GM23338 (cell line): ENCODE measurements at regions not wholly inside any gene's neighbourhood (a gene's known extent, or its start where the extent isn't known, plus 50 kb on each side); places are given as distances from the start of the nearest gene placed in this dataset.
"Not testable (repeated sequence)": the region's sequence is repeated elsewhere in the genome, so short reads cannot be mapped to it uniquely, and the experiment has no call there.

Experiments
- ATAC-seq: fragments of 200-7000 bp; cut with Tn5 transposase; 3 replicates; pipeline ENCODE4 v1.9.1; 2020
- DNase-seq: peaks from one replicate; pipeline ENCODE4 v3.0.0-alpha.2; 2015; ENCODE audit warnings: low spot score
- H2AFZ ChIP-seq: fragments of 200-600 bp; sonication (generic); 2 replicates; pipeline ENCODE4 v1.8.0; 2016; ENCODE audit warnings: antibody characterized with exemption, mild to moderate bottlenecking, moderate library complexity
- H3F3A ChIP-seq: fragments of 200-600 bp; sonication (generic); replicated peaks from 2 replicates; pipeline ENCODE4 v1.8.0; 2017; ENCODE audit warnings: antibody characterized with exemption, mixed run types, low read depth
- H3K27ac ChIP-seq: fragments of 200-600 bp; sonication (generic); 2 replicates; pipeline ENCODE4 v1.6.1; 2016; ENCODE audit warnings: low read depth
- H3K27me3 ChIP-seq: fragments of 200-600 bp; sonication (generic); 2 replicates; pipeline ENCODE4 v1.8.0; 2016; ENCODE audit warnings: mild to moderate bottlenecking, mixed run types, moderate library complexity; ENCODE audit not compliant: insufficient read depth
- H3K36me3 ChIP-seq: fragments of 200-600 bp; sonication (generic); 2 replicates; pipeline ENCODE4 v1.8.0; 2016; ENCODE audit warnings: mild to moderate bottlenecking; ENCODE audit not compliant: insufficient read depth
- H3K4me1 ChIP-seq: fragments of 200-600 bp; sonication (generic); 2 replicates; pipeline ENCODE4 v1.8.0; 2016; ENCODE audit warnings: mild to moderate bottlenecking, moderate library complexity; ENCODE audit not compliant: insufficient read depth
- H3K4me2 ChIP-seq: fragments of 200-600 bp; sonication (generic); 2 replicates; pipeline ENCODE4 v1.7.1; 2017; ENCODE audit warnings: mixed run types
- H3K4me3 ChIP-seq: fragments of 200-600 bp; sonication (generic); 2 replicates; pipeline ENCODE4 v1.6.1; 2016; ENCODE audit warnings: mixed run types
- H3K79me2 ChIP-seq: fragments of 200-600 bp; sonication (generic); replicated peaks from 2 replicates; pipeline ENCODE4 v1.8.0; 2017; ENCODE audit warnings: mild to moderate bottlenecking; ENCODE audit not compliant: insufficient read depth
- H3K9me2 ChIP-seq: fragments of 200-600 bp; sonication (generic); 2 replicates; pipeline ENCODE4 v1.8.0; 2017; ENCODE audit not compliant: insufficient read depth
- H4K20me1 ChIP-seq: fragments of 200-600 bp; sonication (generic); replicated peaks from 2 replicates; pipeline ENCODE4 v1.8.0; 2017; ENCODE audit warnings: mild to moderate bottlenecking; ENCODE audit not compliant: insufficient read depth
- H3K27ac Mint-ChIP-seq: 2 replicates; pipeline ENCODE4 v1.8.0; 2020; ENCODE audit warnings: inconsistent platforms, mild to moderate bottlenecking, moderate library complexity, mixed read lengths
- H3K27me3 Mint-ChIP-seq: 3 replicates; pipeline ENCODE4 v1.8.0; 2022; ENCODE audit warnings: low read depth, mild to moderate bottlenecking, moderate library complexity, mixed read lengths, inconsistent platforms; ENCODE audit not compliant: insufficient read depth, poor library complexity
- H3K36me3 Mint-ChIP-seq: 3 replicates; pipeline ENCODE4 v1.8.0; 2021; ENCODE audit warnings: low read depth, mild to moderate bottlenecking, inconsistent platforms, moderate library complexity, mixed read lengths
- H3K4me1 Mint-ChIP-seq: 3 replicates; pipeline ENCODE4 v1.8.0; 2020; ENCODE audit warnings: mild to moderate bottlenecking, inconsistent platforms, mixed read lengths
- H3K4me3 Mint-ChIP-seq: 3 replicates; pipeline ENCODE4 v1.8.0; 2021; ENCODE audit warnings: moderate library complexity, mild to moderate bottlenecking, inconsistent platforms, mixed read lengths
- H3K9me3 Mint-ChIP-seq: 3 replicates; pipeline ENCODE4 v1.8.0; 2020; ENCODE audit warnings: moderate library complexity, mild to moderate bottlenecking, inconsistent platforms, mixed read lengths
- ETS1 ChIP-seq: IDR thresholded peaks from 2 replicates; pipeline ENCODE4 v1.6.1; 2016; ENCODE audit warnings: antibody characterized with exemption
- EZH2 ChIP-seq: fragments of 200-600 bp; sonication (generic); IDR thresholded peaks from one replicate; pipeline ENCODE4 v1.8.0; 2017; ENCODE audit warnings: antibody characterized with exemption, mild to moderate bottlenecking, low read depth; ENCODE audit not compliant: unreplicated experiment
- EZH2phosphoT487 ChIP-seq: fragments of 200-600 bp; sonication (generic); IDR thresholded peaks from one replicate; pipeline ENCODE4 v1.8.1; 2018; ENCODE audit warnings: antibody characterized with exemption; ENCODE audit not compliant: unreplicated experiment
- TF ChIP-seq, protein P1 (sequence below): fragments of 250-450 bp; sonication (Bioruptor Pico); IDR thresholded peaks from 2 replicates; pipeline ENCODE4 v1.5.0; 2020; ENCODE audit warnings: mild to moderate bottlenecking, moderate library complexity

DNA sequence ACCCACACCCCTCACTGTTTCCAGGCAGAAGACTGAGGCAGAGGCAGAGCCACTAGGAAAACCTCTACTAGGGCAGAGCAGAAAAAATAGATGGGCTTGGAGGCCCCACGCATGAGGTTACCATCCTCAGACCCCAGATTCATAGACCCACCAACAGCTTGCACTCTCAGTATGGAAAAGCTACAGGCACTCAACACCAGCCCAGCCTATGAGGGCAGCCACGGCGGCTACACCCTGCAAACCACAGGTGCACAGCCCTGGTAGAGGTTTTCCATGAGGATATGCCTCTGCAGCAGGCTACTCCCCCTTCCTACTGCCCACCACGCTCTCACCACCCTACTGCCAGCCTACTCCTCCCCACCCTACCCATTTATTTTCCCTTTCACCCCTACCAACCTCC lies 235.1 kb downstream of the CWH43 start (continued):
- TF ChIP-seq, protein P1, sequence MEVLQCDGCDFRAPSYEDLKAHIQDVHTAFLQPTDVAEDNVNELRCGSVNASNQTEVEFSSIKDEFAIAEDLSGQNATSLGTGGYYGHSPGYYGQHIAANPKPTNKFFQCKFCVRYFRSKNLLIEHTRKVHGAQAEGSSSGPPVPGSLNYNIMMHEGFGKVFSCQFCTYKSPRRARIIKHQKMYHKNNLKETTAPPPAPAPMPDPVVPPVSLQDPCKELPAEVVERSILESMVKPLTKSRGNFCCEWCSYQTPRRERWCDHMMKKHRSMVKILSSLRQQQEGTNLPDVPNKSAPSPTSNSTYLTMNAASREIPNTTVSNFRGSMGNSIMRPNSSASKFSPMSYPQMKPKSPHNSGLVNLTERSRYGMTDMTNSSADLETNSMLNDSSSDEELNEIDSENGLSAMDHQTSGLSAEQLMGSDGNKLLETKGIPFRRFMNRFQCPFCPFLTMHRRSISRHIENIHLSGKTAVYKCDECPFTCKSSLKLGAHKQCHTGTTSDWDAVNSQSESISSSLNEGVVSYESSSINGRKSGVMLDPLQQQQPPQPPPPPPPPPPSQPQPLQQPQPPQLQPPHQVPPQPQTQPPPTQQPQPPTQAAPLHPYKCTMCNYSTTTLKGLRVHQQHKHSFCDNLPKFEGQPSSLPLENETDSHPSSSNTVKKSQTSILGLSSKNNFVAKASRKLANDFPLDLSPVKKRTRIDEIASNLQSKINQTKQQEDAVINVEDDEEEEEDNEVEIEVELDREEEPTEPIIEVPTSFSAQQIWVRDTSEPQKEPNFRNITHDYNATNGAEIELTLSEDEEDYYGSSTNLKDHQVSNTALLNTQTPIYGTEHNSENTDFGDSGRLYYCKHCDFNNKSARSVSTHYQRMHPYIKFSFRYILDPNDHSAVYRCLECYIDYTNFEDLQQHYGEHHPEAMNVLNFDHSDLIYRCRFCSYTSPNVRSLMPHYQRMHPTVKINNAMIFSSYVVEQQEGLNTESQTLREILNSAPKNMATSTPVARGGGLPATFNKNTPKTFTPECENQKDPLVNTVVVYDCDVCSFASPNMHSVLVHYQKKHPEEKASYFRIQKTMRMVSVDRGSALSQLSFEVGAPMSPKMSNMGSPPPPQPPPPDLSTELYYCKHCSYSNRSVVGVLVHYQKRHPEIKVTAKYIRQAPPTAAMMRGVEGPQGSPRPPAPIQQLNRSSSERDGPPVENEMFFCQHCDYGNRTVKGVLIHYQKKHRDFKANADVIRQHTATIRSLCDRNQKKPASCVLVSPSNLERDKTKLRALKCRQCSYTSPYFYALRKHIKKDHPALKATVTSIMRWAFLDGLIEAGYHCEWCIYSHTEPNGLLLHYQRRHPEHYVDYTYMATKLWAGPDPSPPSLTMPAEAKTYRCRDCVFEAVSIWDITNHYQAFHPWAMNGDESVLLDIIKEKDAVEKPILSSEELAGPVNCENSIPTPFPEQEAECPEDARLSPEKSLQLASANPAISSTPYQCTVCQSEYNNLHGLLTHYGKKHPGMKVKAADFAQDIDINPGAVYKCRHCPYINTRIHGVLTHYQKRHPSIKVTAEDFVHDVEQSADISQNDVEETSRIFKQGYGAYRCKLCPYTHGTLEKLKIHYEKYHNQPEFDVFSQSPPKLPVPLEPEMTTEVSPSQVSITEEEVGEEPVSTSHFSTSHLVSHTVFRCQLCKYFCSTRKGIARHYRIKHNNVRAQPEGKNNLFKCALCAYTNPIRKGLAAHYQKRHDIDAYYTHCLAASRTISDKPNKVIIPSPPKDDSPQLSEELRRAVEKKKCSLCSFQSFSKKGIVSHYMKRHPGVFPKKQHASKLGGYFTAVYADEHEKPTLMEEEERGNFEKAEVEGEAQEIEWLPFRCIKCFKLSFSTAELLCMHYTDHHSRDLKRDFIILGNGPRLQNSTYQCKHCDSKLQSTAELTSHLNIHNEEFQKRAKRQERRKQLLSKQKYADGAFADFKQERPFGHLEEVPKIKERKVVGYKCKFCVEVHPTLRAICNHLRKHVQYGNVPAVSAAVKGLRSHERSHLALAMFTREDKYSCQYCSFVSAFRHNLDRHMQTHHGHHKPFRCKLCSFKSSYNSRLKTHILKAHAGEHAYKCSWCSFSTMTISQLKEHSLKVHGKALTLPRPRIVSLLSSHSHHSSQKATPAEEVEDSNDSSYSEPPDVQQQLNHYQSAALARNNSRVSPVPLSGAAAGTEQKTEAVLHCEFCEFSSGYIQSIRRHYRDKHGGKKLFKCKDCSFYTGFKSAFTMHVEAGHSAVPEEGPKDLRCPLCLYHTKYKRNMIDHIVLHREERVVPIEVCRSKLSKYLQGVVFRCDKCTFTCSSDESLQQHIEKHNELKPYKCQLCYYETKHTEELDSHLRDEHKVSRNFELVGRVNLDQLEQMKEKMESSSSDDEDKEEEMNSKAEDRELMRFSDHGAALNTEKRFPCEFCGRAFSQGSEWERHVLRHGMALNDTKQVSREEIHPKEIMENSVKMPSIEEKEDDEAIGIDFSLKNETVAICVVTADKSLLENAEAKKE (CRISPR knock-in tag) = no peak
- TF ChIP-seq ETS1 (no peak), EZH2 (no peak), EZH2phosphoT487 (no peak)

GRCh38 chr4:49222810-49223209 lies 236.7 kb downstream of the CWH43 start:
- H3K27me3 Mint-ChIP-seq = not testable (repeated sequence)

DNA sequence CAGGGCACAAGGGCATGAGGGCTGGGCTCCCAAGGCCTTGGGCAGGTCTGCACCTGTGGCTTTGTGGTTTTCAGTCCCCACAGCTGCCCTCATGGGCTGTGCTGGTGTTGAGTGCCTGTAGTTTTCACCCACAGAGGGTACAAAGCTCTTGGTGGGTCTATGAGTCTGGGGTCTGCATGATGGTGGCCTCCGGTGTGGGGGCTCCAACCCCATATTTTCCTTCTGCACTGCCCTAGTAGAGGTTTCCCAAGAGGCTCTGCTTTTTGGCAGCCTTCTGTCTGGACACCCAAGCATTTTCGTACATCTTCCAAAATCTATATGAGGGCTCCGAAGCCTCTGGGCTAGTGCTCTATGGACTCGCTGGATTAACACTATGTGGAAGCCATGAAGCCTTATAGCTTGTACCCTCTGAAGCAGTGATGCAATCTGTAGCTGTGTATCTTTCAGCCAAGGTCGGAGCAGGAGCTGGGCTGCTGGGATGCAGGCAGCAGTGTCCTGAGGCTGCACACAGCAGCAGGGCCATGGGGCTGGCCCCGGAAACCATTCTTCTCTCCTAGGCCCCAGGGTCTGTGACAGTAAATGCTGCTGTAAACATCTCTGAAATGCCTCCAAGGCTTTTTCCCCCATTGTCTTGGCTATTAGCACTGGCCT lies 240.3 kb downstream of the CWH43 start:
- not testable (repeated sequence) for H3K79me2 ChIP-seq, H3K4me3 ChIP-seq, H3K36me3 ChIP-seq, H3K27me3 ChIP-seq, H3F3A ChIP-seq, H3K4me1 ChIP-seq, H3K27me3 Mint-ChIP-seq, H2AFZ ChIP-seq, H3K9me2 ChIP-seq, H3K27ac ChIP-seq, H3K4me3 Mint-ChIP-seq, ATAC-seq, H4K20me1 ChIP-seq, DNase-seq, H3K27ac Mint-ChIP-seq, H3K4me1 Mint-ChIP-seq, H3K4me2 ChIP-seq
- Mint-ChIP-seq H3K36me3 (peaks cover 26% of the 10 kb centered on the region), H3K9me3 (peaks cover 69% of the 10 kb centered on the region)

More at GRCh38 chr4:49222810-49223209, 236.7 kb downstream of the CWH43 start:
- not testable (repeated sequence) for H3K27me3 ChIP-seq, H2AFZ ChIP-seq, H3K4me1 Mint-ChIP-seq, H3K27ac ChIP-seq, DNase-seq, H3K4me2 ChIP-seq, H3K4me3 Mint-ChIP-seq, H3K36me3 ChIP-seq, H3K27ac Mint-ChIP-seq, H3K4me3 ChIP-seq, ATAC-seq, H3F3A ChIP-seq, H3K4me1 ChIP-seq, H3K79me2 ChIP-seq, H3K9me2 ChIP-seq, H4K20me1 ChIP-seq
- peaks cover 50% of the 10 kb centered on the region for H3K36me3 Mint-ChIP-seq
- H3K9me3 Mint-ChIP-seq = peaks cover 82% of the 10 kb centered on the region

DNA sequence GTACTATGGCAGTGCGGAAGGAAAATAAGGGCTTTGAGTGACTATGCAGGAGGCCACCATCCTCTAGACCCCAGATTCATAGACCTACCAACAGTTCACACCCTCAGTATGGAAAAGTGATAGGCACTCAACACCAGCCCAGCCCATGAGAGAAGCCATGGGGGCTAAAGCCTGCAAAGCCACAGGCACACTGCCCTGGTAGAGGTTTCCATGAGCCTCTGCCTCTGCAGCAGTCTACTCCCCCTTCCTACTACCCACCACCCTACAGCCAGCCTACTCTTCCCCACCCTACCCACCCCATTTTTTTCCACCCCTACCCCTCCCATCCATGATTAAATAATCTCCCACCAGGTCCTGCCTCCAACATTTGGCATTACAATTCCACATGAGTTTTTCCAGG lies 241.9 kb downstream of the CWH43 start:
- H3K4me3 Mint-ChIP-seq, H3K27ac ChIP-seq, H3K27ac Mint-ChIP-seq, ATAC-seq, H3K4me1 ChIP-seq, H3K27me3 Mint-ChIP-seq, H4K20me1 ChIP-seq, H3F3A ChIP-seq, H3K4me2 ChIP-seq, H2AFZ ChIP-seq, H3K4me3 ChIP-seq, H3K27me3 ChIP-seq, H3K9me2 ChIP-seq, H3K36me3 ChIP-seq, DNase-seq, H3K79me2 ChIP-seq, H3K4me1 Mint-ChIP-seq: not testable (repeated sequence)
- Mint-ChIP-seq H3K9me3 (peaks cover 59% of the 10 kb centered on the region), H3K36me3 (peaks cover 14% of the 10 kb centered on the region)
